OCI-M1 (cell line): ENCODE measurements at regions not wholly inside any gene's neighbourhood (a gene's known extent, or its start where the extent isn't known, plus 50 kb on each side); places are given as distances from the start of the nearest gene placed in this dataset.
"Not testable (repeated sequence)": the region's sequence is repeated elsewhere in the genome, so short reads cannot be mapped to it uniquely, and the experiment has no call there.

ENCODE experiments used
- DNase-seq: peaks from one replicate; lab custom pipeline; 2025; lab: John Stamatoyannopoulos, UW

DNA sequence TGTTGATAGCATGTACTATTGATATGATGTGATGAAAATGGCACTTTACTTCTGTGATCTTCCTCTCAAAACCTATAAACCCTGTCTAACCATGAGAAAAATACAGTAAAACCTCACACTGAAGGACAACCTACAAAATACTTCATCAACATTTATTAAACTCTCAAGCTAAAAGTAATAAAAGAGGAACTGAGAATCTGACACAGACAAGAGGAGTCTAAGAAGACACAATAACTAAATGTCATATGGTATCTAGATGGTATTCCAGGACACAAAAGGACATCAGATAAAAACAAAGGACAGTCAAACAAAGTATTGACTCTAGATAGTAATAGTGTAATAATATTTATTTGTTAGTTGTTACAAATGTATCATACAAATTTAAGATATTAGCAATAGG, 655.3 kb downstream of the SH3BGRL start:
- DNase-seq: no peak

DNA sequence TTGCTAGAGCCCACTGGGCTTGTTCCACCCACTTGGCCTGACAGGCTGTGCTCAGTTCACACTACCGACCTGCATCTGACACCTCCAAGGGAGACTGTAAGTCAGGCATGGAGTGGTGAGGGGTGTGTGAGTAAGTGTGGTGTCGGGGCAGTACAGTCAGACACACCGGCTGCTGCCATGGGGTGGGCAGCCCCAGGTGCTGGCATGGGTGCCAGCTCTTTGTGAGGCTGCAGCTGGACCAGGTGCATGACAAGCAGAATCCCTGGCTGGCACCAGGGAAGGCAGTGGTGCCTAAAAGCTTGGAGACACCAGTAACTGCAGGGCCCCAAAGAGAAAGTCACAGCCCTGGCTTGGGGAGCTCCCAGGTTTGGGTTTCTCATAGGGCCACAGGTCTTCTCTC, 665.0 kb downstream of the SH3BGRL start:
- no peak for DNase-seq

DNA sequence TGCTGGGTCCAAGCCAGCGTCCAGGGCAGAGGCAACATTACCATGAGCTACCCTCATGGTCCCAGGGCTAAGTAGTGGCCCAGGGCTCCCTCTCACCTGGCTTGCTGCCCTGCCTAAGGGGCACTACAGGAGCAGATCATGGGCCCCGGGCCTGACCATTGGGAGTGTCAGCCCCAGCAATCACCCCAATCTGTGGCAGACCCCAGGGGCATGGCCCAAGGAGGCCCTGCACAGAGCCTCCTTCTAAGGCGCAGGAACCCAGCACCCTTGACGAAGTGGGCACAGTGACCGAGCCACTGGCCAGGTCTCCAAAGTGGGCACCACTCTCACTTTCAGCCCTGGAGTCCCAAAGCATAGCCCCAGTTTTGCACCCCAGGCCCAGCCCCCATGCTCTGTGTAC, 667.1 kb downstream of the SH3BGRL start:
- no peak for DNase-seq

DNA sequence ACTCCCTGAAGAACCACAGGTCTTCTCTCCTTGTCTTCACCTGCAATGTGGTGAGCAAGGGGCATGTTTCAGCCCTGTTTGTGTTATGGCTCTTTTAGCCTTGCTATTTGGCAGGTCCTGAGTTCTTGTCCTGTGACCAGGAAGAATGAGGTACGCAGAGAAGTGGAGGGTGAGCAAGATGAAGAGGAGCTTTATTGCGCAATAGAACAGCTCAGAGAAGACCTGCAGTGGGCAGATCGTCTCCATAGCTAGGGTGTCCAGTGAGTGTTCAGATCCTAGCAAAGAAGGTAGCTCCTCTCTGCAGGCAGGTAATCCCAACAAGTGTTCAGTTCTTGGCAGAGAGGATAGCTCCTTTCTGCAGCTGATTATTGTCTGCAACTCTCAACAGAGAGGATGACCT, 672.9 kb downstream of the SH3BGRL start:
- no peak for DNase-seq

DNA sequence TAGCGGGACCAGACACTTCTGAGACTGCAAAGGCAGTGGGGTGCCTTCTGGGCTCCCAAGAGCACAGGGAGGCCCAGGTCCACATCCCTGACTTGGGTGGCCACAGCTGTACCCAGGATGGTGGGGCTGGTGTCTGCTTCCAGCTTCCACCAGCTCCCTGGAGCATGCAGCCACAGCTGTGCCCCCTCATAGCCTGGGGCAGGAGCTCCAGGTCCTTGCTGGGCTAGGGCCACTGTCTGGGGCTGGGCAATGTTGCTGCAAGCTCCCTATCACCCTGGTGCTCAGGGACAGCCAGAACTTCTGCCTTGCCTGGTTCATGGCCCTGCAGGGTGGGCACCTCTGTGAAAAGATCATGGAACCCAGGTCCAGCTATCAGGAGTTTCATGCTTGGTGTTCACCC, 673.9 kb downstream of the SH3BGRL start:
- no peak for DNase-seq

DNA sequence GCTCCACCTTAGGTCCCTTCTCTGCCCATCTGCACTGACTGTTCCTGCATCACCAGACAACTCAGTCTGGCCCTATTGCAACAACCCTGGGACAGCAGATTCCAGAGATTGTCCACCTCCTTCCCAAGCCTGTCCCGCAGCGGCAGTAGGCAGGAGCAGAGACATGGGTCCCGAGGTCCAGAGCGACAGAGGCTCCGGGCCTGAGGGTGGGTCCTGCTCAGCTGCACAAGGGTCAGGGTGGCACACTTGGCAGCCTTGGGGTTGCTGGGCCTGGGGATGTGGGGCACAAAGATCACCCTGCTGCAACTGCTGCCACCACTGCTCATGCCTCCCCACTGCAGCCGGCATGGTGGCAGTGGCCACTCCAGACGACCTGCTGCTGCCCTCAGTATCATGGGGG, 674.5 kb downstream of the SH3BGRL start:
- no peak for DNase-seq

DNA sequence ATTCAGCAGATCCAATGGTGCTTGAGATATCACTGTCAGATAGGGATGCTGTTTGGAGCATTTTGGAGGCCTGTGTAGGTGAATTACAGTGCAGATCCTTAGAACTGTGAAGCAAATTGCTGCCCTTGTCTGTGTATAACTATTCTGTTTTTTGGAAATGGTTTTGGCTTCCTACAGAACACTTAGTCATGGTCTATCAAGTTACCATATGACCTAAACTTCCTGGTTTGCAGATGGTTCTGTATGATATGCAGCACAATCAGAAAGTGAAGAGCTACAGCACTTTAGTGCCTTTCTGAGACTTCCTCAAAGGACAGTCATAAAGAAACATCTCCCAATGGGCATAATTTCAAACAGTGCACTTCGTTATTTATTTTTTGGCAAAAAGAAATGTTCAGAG, 688.6 kb downstream of the SH3BGRL start:
- peak; percentile 89 for DNase-seq

DNA sequence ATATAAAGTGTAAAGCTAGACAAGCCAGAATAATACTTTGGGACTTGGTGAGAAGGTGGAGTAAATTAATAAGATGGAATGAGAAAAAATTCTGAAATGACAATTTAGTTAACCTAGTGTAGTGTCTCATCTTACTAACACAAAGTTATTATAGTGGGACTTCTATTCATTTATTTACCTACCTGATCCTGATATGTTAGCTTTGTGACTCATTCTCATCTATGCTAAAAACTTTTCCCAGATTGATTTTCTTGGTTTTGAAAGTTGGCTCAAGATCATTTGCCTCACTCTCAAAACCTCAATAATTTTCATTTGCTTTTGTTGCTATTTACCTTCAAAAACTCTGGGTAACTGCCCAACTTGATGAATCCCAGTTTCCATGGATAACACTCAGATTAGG, 698.6 kb downstream of the SH3BGRL start:
- DNase-seq: no peak

DNA sequence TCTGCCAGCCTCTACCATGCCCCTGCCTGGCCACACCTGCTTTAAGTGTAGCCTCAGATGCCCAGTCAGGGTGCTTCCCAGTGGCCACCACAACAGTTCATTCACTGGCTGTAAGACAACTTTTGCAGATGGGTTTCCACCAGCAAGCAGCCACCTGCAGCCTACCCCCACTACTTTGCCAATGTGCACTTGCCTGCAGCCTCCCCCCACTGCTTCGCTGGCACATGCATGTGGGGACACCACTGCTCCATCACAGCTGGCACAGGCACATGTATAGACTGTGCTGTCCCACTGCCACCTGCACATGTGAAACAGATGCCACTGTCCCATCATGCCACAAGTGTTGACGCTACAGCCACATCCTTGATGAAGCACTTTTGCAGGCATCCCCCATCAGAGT, 723.9 kb downstream of the SH3BGRL start:
- no peak for DNase-seq

DNA sequence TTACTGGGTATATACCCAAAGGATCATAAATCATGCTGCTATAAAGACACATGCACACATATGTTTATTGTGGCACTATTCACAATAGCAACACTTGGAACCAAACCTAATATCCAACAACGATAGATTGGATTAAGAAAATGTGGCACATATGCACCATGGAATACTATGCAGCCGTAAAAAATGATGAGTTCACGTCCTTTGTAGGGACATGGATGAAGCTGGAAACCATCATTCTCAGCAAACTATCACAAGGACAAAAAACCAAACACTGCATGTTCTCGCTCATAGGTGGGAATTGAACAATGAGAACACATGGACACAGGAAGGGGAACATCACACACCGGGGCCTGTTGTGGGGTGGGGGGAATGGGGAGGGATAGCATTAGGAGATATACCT, 744.0 kb downstream of the SH3BGRL start:
- not testable (repeated sequence) for DNase-seq

DNA sequence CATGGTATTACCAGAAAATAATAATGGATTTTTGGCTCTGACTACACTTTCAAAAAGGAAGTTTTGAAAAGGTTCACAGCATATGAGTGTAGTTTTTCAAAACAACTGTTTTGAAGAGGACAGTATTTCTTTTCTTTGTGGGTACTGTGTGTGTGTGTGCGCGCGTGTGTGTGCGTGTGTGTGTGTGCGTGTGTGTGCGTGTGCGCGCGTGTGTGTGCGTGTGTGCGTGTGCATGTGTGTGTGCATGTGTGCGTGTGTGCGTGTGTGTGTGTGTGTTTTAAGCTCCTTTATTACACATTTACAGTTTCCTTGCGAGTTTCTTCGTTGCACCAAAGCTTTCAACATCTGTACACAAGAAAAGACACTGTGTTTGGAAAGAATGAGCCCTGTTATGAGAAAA, 755.4 kb downstream of the SH3BGRL start:
- no peak for DNase-seq

DNA sequence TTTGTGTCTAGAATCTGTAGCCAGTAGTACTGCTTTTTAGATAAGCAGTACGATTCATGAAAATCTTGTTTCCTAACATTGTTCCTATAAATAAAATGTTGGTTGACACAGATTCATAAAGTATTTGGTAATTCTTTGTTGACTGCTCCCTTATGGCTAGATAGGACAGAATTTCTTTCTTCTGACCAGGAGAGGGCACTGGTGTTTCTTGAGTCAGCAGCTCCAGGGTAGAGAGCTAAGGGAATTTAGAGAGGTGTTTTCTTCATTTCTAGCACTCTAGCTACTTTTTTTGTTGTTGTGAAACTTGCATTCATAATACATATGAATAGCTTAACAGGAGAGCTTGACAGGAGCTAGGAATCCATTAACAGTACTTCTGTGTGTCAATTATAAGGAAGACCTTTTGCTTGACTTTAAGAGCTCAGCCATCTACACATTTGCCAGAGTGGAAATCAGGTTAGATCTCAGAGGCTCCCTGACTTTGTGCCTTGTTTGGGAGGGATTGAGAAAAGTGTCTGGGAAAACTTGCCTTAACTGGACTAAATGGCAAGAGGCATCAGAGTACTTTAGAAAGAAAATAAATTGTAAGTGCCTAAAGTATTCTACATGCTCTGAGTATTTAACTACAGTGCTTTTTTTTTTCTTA, 756.1 kb downstream of the SH3BGRL start:
- DNase-seq: peak; percentile 68

DNA sequence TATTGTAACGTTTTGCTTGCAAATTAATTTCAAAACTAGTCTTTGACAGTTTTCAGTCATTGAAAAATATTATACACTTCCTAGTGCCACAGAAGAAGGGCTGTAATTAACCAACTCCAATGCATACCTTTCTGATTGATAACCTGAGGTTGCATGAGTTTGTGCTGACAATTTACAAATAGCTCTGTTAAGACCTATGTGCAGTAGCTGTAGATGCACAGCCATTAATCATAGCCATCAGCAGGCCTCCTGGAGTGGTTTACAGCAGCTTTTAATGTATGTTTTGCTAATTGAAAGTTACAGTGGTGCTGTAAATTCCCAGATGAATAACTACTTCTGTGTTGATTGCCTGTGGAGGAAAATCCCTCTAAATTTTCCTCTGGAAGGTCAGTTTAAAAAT, 758.1 kb downstream of the SH3BGRL start:
- DNase-seq: no peak

DNA sequence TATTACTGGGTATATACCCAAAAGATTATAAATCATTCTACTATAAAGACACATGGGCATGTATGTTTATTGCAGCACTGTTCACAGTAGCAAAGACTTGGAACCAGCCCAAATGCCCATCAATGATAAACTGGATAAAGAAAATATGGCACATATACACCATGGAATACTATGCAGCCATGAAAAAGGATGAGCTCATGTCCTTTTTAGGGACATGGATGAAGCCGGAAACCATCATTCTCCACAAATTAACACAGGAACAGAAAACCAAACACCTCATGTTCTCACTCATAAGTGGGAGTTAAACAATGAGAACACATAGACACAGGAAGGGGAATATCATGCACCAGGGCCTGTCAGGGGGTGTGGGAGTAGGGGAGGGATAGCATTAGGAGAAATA, 772.5 kb downstream of the SH3BGRL start:
- not testable (repeated sequence) for DNase-seq

DNA sequence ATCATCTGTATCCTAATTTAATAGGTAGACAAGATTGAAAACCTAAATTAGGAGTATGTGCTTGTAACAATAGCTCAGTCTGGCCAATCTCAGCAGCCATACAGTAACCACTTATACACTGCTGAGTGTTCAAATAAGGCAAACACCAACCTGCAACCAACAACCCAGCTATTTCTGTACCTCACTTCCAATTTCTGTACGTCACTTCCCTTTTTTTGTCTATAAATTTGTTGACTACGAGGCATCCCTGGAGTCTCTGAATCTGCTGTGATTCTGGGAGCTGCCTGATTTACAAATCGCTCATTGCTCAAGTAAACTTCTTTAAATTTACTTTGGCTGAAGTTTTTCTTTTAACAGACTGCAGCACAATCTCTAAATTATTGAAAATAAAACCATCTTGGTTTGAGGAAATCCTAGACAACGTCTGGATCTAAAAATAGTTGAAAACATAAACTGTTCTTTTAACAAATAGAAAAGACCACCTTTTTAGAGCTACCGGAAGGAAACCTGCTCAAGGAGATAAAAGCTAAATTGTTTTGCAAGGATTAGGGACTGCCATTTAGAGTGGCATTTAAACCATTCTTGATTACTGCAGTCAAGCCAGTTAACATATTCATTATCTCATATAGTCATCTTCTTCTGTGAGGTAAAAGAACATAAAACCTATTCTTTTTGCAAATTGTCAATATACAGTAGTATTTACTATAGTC, 778.1 kb downstream of the SH3BGRL start:
- DNase-seq: no peak

DNA sequence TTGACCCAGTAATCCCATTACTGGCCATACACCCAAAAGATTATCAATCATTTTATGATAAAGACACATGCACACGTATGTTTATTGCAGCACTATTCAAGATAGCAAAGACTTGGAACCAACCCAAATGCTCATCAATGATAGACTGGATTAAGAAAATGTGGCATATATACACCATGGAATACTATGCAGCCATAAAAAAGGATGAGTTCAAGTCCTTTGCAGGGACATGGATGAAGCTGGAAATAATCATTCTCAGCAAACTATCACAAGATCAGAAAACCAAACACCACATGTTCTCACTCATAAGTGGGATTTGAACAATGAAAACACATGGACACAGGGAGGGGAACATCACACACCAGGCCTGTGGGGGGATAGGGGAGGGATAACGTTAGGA, 785.3 kb downstream of the SH3BGRL start:
- not testable (repeated sequence) for DNase-seq

DNA sequence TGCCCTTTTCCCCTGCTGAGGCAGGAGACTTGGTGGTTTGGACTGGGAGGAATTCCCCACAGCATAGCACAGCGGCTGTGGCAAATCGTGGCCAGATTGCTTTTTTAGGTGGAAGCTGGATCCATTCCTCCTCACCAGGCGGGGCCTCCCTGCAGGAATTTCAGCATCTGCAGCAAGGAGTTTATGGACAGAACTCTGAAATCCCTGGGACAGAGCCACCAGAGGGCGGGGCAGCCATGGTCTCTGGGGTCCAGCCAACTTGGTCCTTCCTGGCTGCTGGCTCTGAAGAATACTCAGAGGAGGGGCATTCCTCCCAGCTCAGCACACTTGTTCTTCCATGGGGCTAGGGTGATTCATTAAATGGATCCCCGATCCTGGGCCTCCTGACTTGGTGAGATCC, 794.3 kb downstream of the SH3BGRL start:
- DNase-seq: no peak

DNA sequence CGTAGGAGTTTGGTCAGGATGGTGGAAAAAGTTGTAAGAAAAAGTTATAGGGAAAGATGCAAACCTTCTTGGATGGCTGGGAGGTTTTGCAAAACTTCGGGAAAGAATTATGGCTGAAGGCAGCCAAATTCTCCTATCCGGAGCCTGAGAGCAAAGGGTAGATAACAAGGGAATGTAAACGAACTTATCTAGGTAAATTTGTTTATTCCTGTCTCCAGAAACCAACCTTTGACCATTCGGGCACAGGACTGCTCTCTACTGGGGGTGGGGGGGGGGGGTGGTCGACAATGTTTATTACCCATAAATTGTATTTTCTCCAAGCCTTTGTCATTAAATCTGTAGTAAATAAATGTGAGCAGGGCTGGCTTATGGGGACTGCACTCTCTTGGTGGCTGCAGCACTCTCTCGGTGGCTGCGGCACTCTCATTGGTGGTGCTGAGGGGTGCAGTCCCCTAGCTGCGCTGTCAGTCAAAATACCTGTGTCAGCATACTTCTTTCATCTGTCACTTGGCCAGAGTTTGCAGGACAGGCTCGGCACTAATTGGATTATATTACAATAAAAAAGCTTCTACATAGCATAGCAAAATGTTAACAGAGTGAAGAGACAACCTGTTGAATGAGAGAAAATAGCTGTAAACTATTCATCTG, 827.8 kb downstream of the SH3BGRL start:
- no peak for DNase-seq

DNA sequence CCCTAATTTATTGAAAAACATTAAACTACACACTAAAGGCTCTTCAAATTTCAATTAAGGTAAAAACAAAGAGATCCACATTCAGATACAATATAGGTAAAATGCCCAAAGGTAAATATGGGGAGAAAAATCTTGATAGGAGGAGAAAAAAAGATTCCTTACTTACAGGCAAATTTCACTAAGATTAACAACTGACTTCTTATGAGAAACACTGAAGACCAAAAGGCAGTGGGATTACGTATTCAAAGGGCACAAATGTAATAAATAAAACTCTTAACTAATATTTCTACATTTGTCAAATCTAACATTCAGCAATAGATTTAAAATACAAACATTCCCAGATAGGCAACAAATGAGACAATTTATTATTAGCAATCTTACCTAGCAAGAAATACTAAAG, 829.3 kb downstream of the SH3BGRL start:
- DNase-seq: no peak

DNA sequence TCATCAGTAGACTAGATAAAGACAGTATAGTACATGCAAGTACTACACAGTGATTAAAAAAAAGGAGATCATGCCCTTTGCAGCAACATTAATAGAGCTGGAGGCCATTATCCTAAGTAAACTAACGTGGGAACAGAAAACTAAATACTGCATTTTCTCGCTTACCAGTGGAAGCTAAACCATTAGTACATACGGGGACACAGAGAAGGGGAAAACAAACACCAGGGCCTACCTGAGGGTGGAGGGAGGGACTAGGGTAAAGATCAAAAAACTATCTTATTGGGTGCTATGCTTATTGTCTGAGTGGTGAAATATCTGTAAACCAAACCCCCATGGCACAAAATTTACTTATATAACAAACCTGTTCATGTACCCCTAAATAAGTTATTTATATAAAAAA, 836.9 kb downstream of the SH3BGRL start:
- DNase-seq: no peak

DNA sequence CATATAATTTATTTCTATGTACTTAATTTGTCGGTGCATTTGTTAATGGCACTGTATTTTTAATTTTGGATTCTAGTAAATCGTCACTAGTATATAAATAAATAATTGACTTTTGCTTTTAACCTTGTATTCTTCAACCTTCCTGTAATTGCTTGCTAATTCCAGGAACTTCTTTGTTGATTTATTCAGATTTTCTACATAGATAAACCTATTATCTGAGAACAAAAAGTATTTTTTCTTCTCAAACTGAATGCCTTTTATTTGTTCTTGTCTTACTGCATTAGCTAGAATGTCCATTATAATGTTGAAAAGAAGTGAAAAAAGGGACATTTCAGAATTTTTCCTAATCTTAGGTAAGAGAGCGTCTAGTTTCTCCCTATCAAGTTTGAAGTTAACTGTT, 839.1 kb downstream of the SH3BGRL start:
- DNase-seq: no peak

DNA sequence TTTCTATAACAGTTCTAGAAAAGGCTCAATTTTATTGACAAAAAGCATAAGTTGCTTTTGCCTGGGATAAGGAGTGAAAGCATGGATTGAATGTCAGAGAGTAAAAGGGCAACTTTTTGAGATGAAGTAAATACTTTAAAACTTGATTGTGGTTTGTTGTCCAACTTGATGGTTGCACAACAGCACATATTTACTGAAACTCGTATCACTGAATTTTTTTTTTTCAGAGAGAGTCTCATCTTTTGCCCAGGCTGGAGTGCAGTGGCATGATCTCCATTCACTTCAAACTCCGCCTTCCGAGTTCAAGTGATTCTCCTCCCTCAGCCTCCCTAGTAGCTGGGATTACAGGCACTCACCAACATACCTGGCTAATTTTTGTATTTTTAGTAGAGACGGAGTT, 856.8 kb downstream of the SH3BGRL start:
- DNase-seq: no peak

DNA sequence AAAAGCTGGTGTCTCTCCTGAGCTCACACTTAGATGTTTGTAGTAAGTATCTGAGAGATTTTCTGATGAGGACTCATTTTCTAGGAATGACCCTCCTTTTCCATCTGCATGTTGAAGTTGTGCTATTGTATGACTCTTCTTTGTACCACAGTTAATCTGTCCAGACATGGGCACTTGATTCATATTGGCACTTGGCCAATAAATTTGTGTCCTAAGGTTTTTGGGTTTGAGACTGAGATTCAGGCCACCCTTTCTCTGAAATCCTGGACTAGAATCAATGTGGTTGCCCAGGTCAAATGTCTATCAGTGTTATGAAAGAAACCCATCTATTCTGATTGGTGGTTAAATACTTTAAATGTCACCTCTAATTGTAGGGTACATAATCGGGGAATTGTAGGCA, 869.0 kb downstream of the SH3BGRL start:
- DNase-seq: no peak

DNA sequence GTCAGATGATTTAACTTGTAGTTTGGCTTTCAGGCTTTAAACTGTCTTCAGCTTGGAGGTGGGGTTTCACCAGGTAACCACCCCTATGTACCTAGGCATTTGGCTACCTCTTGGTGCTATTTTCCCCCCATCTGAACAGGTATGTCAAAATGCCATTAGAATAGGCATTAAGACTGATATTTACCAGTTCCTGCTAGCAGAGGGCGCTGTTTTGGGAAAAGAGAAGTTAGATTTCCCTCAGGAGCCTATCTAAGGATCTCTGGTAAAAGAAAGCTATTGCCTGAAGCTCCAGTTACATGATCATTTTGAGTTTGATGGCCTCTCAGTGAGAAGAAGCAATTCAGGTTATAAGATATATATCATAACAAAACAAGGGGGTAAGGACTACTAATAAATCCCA, 879.1 kb downstream of the SH3BGRL start:
- DNase-seq: peak; percentile 43
